SK-N-SH treated with all-trans-retinoic acid at 6 μM for 48 hours (cell line): ENCODE measurements at regions not wholly inside any gene's neighbourhood (a gene's known extent, or its start where the extent isn't known, plus 50 kb on each side); places are given as distances from the start of the nearest gene placed in this dataset.

Experiments used
- ATAC-seq: fragments of 200-7000 bp; cut with Tn5 transposase; 3 replicates; pipeline ENCODE4 v1.9.1; 2020; ENCODE audit warnings: mild to moderate bottlenecking, moderate library complexity
- ARNTL ChIP-seq: fragments of 450-650 bp; formaldehyde crosslinking; IDR thresholded peaks from 2 replicates; pipeline ENCODE4 v1.5.0; 2020; ENCODE audit warnings: low read depth, mild to moderate bottlenecking, moderate library complexity, borderline replicate concordance
- BACH2 ChIP-seq: fragments of 250-450 bp; sonication (Bioruptor Pico); IDR thresholded peaks from 2 replicates; pipeline ENCODE4 v1.9.0; 2021; ENCODE audit warnings: mild to moderate bottlenecking, borderline replicate concordance
- CSDC2 ChIP-seq: fragments of 250-450 bp; sonication (Bioruptor Pico); IDR thresholded peaks from 2 replicates; pipeline ENCODE4 v1.5.0; 2020; ENCODE audit warnings: mild to moderate bottlenecking, moderate library complexity
- ESRRG ChIP-seq: fragments of 250-450 bp; sonication (Bioruptor Pico); IDR thresholded peaks from 2 replicates; pipeline ENCODE4 v1.6.1; 2021; ENCODE audit warnings: mild to moderate bottlenecking
- GLIS3 ChIP-seq: fragments of 250-450 bp; sonication (Bioruptor Pico); IDR thresholded peaks from 2 replicates; pipeline ENCODE4 v1.5.0; 2020; ENCODE audit warnings: mild to moderate bottlenecking, moderate library complexity
- ISL1 ChIP-seq: fragments of 250-450 bp; sonication (Bioruptor Pico); IDR thresholded peaks from 2 replicates; pipeline ENCODE4 v2.1.2; 2022; ENCODE audit warnings: mild to moderate bottlenecking, moderate library complexity
- OSR1 ChIP-seq: fragments of 250-450 bp; sonication (Bioruptor Pico); IDR thresholded peaks from 2 replicates; pipeline ENCODE4 v1.8.0; 2022; ENCODE audit warnings: moderate library complexity, mild to moderate bottlenecking, inconsistent platforms
- RARB ChIP-seq: fragments of 250-450 bp; sonication (Bioruptor Pico); IDR thresholded peaks from 2 replicates; pipeline ENCODE4 v1.8.0; 2021; ENCODE audit warnings: mild to moderate bottlenecking, moderate library complexity
- TCF4 ChIP-seq: fragments of 250-450 bp; sonication (Bioruptor Pico); IDR thresholded peaks from 2 replicates; pipeline ENCODE4 v1.8.0; 2021; ENCODE audit warnings: mild to moderate bottlenecking, moderate library complexity, borderline replicate concordance
- TOX ChIP-seq: fragments of 250-450 bp; sonication (Bioruptor Pico); IDR thresholded peaks from 2 replicates; pipeline ENCODE4 v1.8.0; 2021; ENCODE audit warnings: mild to moderate bottlenecking, moderate library complexity, borderline replicate concordance
- ZC3H10 ChIP-seq: fragments of 250-450 bp; sonication (Bioruptor Pico); IDR thresholded peaks from 2 replicates; pipeline ENCODE4 v1.5.1; 2021; ENCODE audit warnings: mild to moderate bottlenecking, moderate library complexity
- ZFP3 ChIP-seq: fragments of 250-450 bp; sonication (Bioruptor Pico); IDR thresholded peaks from 2 replicates; pipeline ENCODE4 v1.5.0; 2020; ENCODE audit warnings: mild to moderate bottlenecking, moderate library complexity
- ZFP30 ChIP-seq: fragments of 450-650 bp; formaldehyde crosslinking; IDR thresholded peaks from 2 replicates; pipeline ENCODE4 v1.5.0; 2022; ENCODE audit warnings: mild to moderate bottlenecking, moderate library complexity
- ZNF565 ChIP-seq: fragments of 450-650 bp; formaldehyde crosslinking; conservative IDR thresholded peaks from 2 replicates; pipeline ENCODE4 v1.5.0; 2020; ENCODE audit warnings: low read depth, mild to moderate bottlenecking, moderate library complexity
- ZNF70 ChIP-seq: fragments of 450-650 bp; formaldehyde crosslinking; IDR thresholded peaks from 2 replicates; pipeline ENCODE4 v1.5.0; 2020; ENCODE audit warnings: mild to moderate bottlenecking, moderate library complexity
- ZNF8 ChIP-seq: fragments of 450-650 bp; formaldehyde crosslinking; IDR thresholded peaks from 2 replicates; pipeline ENCODE4 v1.5.0; 2020; ENCODE audit warnings: mild to moderate bottlenecking, moderate library complexity
- TF ChIP-seq, protein P1 (sequence below): fragments of 250-450 bp; sonication (Bioruptor Pico); IDR thresholded peaks from 2 replicates; pipeline ENCODE4 v1.8.0; 2021; ENCODE audit warnings: low read depth, mild to moderate bottlenecking, moderate library complexity, borderline replicate concordance
- TF ChIP-seq, protein P2 (sequence below): fragments of 250-450 bp; sonication (Bioruptor Pico); IDR thresholded peaks from 2 replicates; pipeline ENCODE4 v1.5.1; 2020; ENCODE audit warnings: low read depth, mild to moderate bottlenecking, moderate library complexity
- TF ChIP-seq, protein P3 (sequence below): fragments of 250-450 bp; sonication (Bioruptor Pico); IDR thresholded peaks from 2 replicates; pipeline ENCODE4 v1.8.0; 2020; ENCODE audit warnings: mild to moderate bottlenecking, moderate library complexity, borderline replicate concordance
- TF ChIP-seq, protein P4 (sequence below): fragments of 250-450 bp; sonication (Bioruptor Pico); IDR thresholded peaks from 2 replicates; pipeline ENCODE4 v1.5.1; 2021; ENCODE audit warnings: mild to moderate bottlenecking, moderate library complexity
- TF ChIP-seq, protein P5 (sequence below): fragments of 250-450 bp; sonication (Bioruptor Pico); IDR thresholded peaks from 2 replicates; pipeline ENCODE4 v1.5.0; 2020; ENCODE audit warnings: mild to moderate bottlenecking, moderate library complexity

DNA sequence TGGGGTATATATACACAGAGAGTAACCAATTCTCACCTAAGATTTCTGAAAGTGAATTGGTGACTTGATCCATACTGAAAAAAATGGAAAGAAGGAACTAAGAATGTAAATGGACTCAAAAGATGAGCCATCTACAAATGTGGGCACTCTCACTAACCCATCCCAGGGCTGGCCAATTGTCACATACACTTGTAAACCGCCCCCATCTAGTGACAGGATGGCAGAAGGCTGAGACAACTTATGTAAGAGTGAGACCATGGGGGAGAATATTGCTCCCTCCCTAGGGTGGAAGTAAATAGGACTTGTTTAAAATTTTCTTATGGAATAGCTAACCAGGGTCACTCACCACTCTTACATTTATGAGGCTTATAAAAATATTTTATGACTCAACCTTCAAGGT lies 377.1 kb upstream of the ISX start:
- TF ChIP-seq CSDC2 (CRISPR knock-in tag) (no peak), ZNF70 (CRISPR knock-in tag) (no peak), ZFP3 (CRISPR knock-in tag) (no peak), ARNTL (no peak), TOX (CRISPR knock-in tag) (no peak), OSR1 (no peak), ZNF8 (CRISPR knock-in tag) (no peak), RARB (CRISPR knock-in tag) (no peak), TCF4 (CRISPR knock-in tag) (no peak), ZC3H10 (no peak), ZNF565 (CRISPR knock-in tag) (no peak)
- TF ChIP-seq, protein P1, sequence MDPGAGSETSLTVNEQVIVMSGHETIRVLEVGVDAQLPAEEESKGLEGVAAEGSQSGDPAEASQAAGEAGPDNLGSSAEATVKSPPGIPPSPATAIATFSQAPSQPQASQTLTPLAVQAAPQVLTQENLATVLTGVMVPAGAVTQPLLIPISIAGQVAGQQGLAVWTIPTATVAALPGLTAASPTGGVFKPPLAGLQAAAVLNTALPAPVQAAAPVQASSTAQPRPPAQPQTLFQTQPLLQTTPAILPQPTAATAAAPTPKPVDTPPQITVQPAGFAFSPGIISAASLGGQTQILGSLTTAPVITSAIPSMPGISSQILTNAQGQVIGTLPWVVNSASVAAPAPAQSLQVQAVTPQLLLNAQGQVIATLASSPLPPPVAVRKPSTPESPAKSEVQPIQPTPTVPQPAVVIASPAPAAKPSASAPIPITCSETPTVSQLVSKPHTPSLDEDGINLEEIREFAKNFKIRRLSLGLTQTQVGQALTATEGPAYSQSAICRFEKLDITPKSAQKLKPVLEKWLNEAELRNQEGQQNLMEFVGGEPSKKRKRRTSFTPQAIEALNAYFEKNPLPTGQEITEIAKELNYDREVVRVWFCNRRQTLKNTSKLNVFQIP (CRISPR knock-in tag), result no peak
- TF ChIP-seq, protein P2, sequence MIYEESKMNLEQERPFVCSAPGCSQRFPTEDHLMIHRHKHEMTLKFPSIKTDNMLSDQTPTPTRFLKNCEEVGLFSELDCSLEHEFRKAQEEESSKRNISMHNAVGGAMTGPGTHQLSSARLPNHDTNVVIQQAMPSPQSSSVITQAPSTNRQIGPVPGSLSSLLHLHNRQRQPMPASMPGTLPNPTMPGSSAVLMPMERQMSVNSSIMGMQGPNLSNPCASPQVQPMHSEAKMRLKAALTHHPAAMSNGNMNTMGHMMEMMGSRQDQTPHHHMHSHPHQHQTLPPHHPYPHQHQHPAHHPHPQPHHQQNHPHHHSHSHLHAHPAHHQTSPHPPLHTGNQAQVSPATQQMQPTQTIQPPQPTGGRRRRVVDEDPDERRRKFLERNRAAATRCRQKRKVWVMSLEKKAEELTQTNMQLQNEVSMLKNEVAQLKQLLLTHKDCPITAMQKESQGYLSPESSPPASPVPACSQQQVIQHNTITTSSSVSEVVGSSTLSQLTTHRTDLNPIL (CRISPR knock-in tag), result no peak
- TF ChIP-seq, protein P3, sequence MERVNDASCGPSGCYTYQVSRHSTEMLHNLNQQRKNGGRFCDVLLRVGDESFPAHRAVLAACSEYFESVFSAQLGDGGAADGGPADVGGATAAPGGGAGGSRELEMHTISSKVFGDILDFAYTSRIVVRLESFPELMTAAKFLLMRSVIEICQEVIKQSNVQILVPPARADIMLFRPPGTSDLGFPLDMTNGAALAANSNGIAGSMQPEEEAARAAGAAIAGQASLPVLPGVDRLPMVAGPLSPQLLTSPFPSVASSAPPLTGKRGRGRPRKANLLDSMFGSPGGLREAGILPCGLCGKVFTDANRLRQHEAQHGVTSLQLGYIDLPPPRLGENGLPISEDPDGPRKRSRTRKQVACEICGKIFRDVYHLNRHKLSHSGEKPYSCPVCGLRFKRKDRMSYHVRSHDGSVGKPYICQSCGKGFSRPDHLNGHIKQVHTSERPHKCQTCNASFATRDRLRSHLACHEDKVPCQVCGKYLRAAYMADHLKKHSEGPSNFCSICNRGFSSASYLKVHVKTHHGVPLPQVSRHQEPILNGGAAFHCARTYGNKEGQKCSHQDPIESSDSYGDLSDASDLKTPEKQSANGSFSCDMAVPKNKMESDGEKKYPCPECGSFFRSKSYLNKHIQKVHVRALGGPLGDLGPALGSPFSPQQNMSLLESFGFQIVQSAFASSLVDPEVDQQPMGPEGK (CRISPR knock-in tag), result no peak
- TF ChIP-seq, all 23 proteins: peak for 0
- ATAC-seq, result no peak

DNA sequence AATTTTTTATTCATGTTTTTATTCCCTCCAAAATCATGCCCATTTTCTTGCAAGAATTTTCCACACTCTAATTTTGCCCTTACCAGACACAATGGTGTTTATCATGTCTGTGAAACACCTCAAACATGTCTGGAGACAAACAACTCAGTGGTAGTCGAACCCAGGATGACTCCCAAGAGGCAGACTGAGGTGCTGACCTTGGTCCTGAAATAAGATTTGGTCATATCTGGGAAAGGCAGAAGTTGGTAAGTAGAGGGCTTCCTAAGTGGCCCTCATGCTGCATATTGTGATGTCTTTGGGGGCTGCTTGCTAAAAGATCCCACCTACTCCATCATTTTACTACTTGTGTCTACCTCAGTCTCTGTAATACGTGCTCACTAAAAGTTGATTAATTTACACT lies 369.4 kb upstream of the ISX start:
- no peak for ATAC-seq
- no peak for TF ChIP-seq BACH2
- TF ChIP-seq ZNF8 (CRISPR knock-in tag), result no peak
- TF ChIP-seq ZFP30, result no peak
- TF ChIP-seq ZFP3 (CRISPR knock-in tag), result no peak
- no peak for TF ChIP-seq CSDC2 (CRISPR knock-in tag)
- TF ChIP-seq ZC3H10, result no peak
- TF ChIP-seq, protein P3 (CRISPR knock-in tag), result no peak
- TF ChIP-seq ESRRG (CRISPR knock-in tag), result no peak

DNA sequence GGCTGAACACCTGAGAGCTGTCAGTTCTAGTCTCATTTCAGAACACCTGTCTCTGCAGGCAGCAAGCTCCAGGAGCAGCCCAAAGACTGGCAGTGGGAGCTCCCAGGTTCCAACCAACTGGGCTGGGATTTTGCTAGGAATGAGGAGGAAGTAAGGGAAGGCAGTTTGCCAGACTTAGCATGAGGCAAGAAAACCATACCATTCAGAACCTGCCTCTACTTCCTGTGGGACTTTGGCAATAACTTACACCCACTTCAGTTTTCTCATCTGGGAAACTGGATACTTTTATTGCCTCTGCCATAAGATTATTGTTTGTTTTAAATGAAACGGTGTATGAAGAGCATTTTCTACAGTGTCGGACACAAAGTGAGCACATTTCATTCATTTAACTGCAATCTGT lies 363.7 kb upstream of the ISX start:
- no peak for ATAC-seq
- TF ChIP-seq TOX (CRISPR knock-in tag) (no peak), GLIS3 (CRISPR knock-in tag) (no peak), ZC3H10 (no peak), OSR1 (no peak), BACH2 (no peak), ZNF8 (CRISPR knock-in tag) (no peak), ZNF565 (CRISPR knock-in tag) (no peak), ZFP30 (no peak), CSDC2 (CRISPR knock-in tag) (no peak), TCF4 (CRISPR knock-in tag) (no peak), RARB (CRISPR knock-in tag) (no peak), ISL1 (CRISPR knock-in tag) (no peak), ARNTL (no peak)
- TF ChIP-seq, protein P4, sequence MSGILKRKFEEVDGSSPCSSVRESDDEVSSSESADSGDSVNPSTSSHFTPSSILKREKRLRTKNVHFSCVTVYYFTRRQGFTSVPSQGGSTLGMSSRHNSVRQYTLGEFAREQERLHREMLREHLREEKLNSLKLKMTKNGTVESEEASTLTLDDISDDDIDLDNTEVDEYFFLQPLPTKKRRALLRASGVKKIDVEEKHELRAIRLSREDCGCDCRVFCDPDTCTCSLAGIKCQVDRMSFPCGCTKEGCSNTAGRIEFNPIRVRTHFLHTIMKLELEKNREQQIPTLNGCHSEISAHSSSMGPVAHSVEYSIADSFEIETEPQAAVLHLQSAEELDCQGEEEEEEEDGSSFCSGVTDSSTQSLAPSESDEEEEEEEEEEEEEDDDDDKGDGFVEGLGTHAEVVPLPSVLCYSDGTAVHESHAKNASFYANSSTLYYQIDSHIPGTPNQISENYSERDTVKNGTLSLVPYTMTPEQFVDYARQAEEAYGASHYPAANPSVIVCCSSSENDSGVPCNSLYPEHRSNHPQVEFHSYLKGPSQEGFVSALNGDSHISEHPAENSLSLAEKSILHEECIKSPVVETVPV, result no peak
- TF ChIP-seq, protein P2 (CRISPR knock-in tag), result no peak
- TF ChIP-seq, protein P5, sequence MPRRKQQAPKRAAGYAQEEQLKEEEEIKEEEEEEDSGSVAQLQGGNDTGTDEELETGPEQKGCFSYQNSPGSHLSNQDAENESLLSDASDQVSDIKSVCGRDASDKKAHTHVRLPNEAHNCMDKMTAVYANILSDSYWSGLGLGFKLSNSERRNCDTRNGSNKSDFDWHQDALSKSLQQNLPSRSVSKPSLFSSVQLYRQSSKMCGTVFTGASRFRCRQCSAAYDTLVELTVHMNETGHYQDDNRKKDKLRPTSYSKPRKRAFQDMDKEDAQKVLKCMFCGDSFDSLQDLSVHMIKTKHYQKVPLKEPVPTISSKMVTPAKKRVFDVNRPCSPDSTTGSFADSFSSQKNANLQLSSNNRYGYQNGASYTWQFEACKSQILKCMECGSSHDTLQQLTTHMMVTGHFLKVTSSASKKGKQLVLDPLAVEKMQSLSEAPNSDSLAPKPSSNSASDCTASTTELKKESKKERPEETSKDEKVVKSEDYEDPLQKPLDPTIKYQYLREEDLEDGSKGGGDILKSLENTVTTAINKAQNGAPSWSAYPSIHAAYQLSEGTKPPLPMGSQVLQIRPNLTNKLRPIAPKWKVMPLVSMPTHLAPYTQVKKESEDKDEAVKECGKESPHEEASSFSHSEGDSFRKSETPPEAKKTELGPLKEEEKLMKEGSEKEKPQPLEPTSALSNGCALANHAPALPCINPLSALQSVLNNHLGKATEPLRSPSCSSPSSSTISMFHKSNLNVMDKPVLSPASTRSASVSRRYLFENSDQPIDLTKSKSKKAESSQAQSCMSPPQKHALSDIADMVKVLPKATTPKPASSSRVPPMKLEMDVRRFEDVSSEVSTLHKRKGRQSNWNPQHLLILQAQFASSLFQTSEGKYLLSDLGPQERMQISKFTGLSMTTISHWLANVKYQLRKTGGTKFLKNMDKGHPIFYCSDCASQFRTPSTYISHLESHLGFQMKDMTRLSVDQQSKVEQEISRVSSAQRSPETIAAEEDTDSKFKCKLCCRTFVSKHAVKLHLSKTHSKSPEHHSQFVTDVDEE, result no peak
